HL-60 (cell line): ENCODE measurements at regions not wholly inside any gene's neighbourhood (a gene's known extent, or its start where the extent isn't known, plus 50 kb on each side); places are given as distances from the start of the nearest gene placed in this dataset.

Experiments
- DNase-seq, 2 experiments: peaks; one replicate each; pipeline ENCODE4 v3.0.0-alpha.2; 2010 to 2020; ENCODE audit warnings: low read depth in 1 of 2, low spot score in 1 of 2
- H3K27ac ChIP-seq: fragments of 250-450 bp; sonication (Bioruptor Pico); replicated peaks from 2 replicates; pipeline ENCODE4 v1.5.1; 2020; ENCODE audit warnings: mild to moderate bottlenecking, moderate library complexity
- H3K27me3 ChIP-seq: fragments of 250-450 bp; sonication (Bioruptor Pico); 2 replicates; pipeline ENCODE4 v1.5.1; 2021; ENCODE audit warnings: mild to moderate bottlenecking, moderate library complexity; ENCODE audit not compliant: insufficient read depth, poor library complexity, severe bottlenecking
- H3K4me3 ChIP-seq: replicated peaks from 2 replicates; pipeline ENCODE4 v1.5.1; 2011; ENCODE audit warnings: mild to moderate bottlenecking, control low read depth, low read length; ENCODE audit not compliant: insufficient read depth
- GABPA ChIP-seq: IDR thresholded peaks from 2 replicates; pipeline ENCODE4 v1.6.1; 2012; ENCODE audit warnings: low read depth
- POLR2AphosphoS5 ChIP-seq: IDR thresholded peaks from 2 replicates; pipeline ENCODE4 v1.6.1; 2012; ENCODE audit warnings: low read depth
- SPI1 ChIP-seq: IDR thresholded peaks from 2 replicates; pipeline ENCODE4 v1.6.1; 2012; ENCODE audit warnings: low read depth, mild to moderate bottlenecking, borderline replicate concordance
- TF ChIP-seq, protein P1 (sequence below): IDR thresholded peaks from 2 replicates; pipeline ENCODE4 v1.6.1; 2012; ENCODE audit warnings: low read depth; ENCODE audit not compliant: insufficient replicate concordance
- TF ChIP-seq, protein P2 (sequence below): IDR thresholded peaks from one replicate; pipeline ENCODE4 v1.5.1; 2011; ENCODE audit warnings: low read length, control low read depth, inconsistent platforms; ENCODE audit not compliant: insufficient read depth

DNA sequence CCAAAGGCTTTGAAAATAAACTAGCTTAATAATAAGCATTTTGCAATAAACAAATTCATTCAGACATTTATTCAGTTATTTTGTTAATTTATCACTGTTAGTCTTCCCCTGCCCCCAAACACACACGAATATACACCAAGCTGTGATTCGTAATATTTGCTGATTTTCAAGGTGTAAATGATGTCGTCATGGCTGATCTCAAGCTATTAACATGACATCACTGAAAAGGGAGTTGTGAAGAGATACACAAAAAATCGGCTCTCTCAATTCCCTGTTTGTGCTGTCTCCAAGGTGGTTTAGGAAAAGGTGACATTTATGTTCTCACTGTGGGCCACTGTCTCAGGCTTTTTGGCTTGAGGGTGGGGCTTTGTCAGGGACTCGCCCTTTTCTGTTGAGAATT is 413.3 kb downstream of the CDH9 start:
- no peaks in the 10 kb centered on the region for H3K27me3 ChIP-seq
- H3K27ac ChIP-seq, result no peak overlapping the region
- no peak overlapping the region for H3K4me3 ChIP-seq
- DNase-seq, result no peak
- TF ChIP-seq, protein P1, sequence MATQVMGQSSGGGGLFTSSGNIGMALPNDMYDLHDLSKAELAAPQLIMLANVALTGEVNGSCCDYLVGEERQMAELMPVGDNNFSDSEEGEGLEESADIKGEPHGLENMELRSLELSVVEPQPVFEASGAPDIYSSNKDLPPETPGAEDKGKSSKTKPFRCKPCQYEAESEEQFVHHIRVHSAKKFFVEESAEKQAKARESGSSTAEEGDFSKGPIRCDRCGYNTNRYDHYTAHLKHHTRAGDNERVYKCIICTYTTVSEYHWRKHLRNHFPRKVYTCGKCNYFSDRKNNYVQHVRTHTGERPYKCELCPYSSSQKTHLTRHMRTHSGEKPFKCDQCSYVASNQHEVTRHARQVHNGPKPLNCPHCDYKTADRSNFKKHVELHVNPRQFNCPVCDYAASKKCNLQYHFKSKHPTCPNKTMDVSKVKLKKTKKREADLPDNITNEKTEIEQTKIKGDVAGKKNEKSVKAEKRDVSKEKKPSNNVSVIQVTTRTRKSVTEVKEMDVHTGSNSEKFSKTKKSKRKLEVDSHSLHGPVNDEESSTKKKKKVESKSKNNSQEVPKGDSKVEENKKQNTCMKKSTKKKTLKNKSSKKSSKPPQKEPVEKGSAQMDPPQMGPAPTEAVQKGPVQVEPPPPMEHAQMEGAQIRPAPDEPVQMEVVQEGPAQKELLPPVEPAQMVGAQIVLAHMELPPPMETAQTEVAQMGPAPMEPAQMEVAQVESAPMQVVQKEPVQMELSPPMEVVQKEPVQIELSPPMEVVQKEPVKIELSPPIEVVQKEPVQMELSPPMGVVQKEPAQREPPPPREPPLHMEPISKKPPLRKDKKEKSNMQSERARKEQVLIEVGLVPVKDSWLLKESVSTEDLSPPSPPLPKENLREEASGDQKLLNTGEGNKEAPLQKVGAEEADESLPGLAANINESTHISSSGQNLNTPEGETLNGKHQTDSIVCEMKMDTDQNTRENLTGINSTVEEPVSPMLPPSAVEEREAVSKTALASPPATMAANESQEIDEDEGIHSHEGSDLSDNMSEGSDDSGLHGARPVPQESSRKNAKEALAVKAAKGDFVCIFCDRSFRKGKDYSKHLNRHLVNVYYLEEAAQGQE, result no peak
- TF ChIP-seq SPI1, result no peak
- TF ChIP-seq GABPA, result no peak
- no peak for TF ChIP-seq POLR2AphosphoS5
- TF ChIP-seq, protein P2, sequence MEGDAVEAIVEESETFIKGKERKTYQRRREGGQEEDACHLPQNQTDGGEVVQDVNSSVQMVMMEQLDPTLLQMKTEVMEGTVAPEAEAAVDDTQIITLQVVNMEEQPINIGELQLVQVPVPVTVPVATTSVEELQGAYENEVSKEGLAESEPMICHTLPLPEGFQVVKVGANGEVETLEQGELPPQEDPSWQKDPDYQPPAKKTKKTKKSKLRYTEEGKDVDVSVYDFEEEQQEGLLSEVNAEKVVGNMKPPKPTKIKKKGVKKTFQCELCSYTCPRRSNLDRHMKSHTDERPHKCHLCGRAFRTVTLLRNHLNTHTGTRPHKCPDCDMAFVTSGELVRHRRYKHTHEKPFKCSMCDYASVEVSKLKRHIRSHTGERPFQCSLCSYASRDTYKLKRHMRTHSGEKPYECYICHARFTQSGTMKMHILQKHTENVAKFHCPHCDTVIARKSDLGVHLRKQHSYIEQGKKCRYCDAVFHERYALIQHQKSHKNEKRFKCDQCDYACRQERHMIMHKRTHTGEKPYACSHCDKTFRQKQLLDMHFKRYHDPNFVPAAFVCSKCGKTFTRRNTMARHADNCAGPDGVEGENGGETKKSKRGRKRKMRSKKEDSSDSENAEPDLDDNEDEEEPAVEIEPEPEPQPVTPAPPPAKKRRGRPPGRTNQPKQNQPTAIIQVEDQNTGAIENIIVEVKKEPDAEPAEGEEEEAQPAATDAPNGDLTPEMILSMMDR, result no peak

DNA sequence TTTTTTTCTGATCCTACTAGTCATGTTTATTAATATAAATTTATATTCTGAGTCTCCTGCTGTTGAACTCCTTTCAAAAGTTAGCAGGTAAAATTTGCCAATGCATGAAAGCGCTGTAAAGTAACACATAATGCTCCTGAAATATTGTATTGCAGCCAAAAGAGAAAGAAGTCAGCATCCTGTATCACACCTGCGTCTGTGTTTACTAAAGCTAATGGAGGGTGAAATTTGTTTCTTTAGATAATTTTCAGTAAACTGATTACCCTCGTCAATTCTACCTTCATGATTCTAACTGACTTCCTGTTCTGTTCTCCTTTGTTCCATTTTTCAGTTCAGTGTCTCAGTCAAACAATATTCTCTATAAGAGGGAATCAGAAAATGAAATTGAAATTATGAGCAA is 415.4 kb downstream of the CDH9 start:
- no peak for DNase-seq
- H3K4me3 ChIP-seq, result no peak overlapping the region

DNA sequence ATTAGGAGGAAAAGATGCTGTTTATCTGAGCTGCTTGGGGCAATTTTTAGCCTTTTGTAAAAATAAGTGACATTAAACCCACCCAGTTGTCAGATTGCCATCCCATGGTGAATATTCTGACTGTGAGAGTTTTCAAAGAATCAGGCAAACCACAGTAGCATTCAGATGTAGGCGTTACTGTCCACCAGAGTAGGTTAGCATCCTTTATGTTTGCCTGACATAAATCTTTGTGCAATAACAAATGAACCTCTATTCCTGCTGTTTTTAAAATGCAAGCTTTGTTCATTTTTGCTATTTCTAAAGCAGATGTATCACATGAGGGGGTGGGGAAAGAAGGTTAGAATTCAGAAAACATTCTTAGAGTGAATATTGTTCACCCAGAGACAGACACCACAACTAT is 427.8 kb downstream of the CDH9 start:
- no peak overlapping the region for H3K27ac ChIP-seq
- DNase-seq, result no peak
- no peak for TF ChIP-seq GABPA
- TF ChIP-seq, protein P2, result no peak
- TF ChIP-seq SPI1, result no peak
- no peak for TF ChIP-seq POLR2AphosphoS5
- TF ChIP-seq, protein P1, result no peak
- no peak overlapping the region for H3K4me3 ChIP-seq
- H3K27me3 ChIP-seq, result no peaks in the 10 kb centered on the region

More for the DNA sequence above, 415.4 kb downstream of the CDH9 start:
- no peak overlapping the region for H3K27ac ChIP-seq
- TF ChIP-seq, protein P1, result no peak
- TF ChIP-seq SPI1 (no peak), POLR2AphosphoS5 (no peak), GABPA (no peak)
- TF ChIP-seq, protein P2, result no peak
- H3K27me3 ChIP-seq, result no peaks in the 10 kb centered on the region
